B cell (primary cell): ENCODE measurements at regions not wholly inside any gene's neighbourhood (a gene's known extent, or its start where the extent isn't known, plus 50 kb on each side); places are given as distances from the start of the nearest gene placed in this dataset.
A peak's percentile ranks its signal among the peaks of the same experiment; 100 is the strongest.

Experiments
- ATAC-seq: fragments of 200-7000 bp; cut with Tn5 transposase; one replicate; pipeline ENCODE4 v1.10.0; 2021; ENCODE audit warnings: low read depth, mild to moderate bottlenecking, moderate number of reproducible peaks, moderate library complexity
- CTCF ChIA-PET: fragments of 350-600 bp; sonication (Branson Sonifier 250); formaldehyde crosslinking; loops from one replicate; lab custom pipeline; 2021; ENCODE audit warnings: antibody characterized with exemption, inconsistent platforms; lab: Charles Lee
- POLR2A ChIA-PET: fragments of 350-600 bp; sonication (Branson Sonifier 250); formaldehyde crosslinking; loops from one replicate; lab custom pipeline; 2021; ENCODE audit warnings: antibody characterized with exemption; lab: Charles Lee
- DNase-seq: peaks from one replicate; pipeline ENCODE4 v3.0.0; 2013
- H2AFZ ChIP-seq: 2 replicates; pipeline ENCODE4 v1.6.1; 2012; ENCODE audit warnings: mild to moderate bottlenecking, low read depth, low read length; ENCODE audit not compliant: insufficient read depth, poor library complexity, severe bottlenecking
- H3K27ac ChIP-seq, 2 donors: 1 replicate in 1 of 2; 2 replicates in 1 of 2; pipeline ENCODE4 v1.5.1; 2012 to 2013; ENCODE audit warnings: low read length in 2 of 2, mild to moderate bottlenecking in 2 of 2, moderate library complexity in 1 of 2
- H3K27me3 ChIP-seq, 4 experiments: fragments of 200-600 bp in 1 of 4; sonication (generic) in 1 of 4; replicated peaks in 1 of 4; 1 replicate in 2 of 4; 2 replicates in 2 of 4; pipeline versions ENCODE4 v1.6.1 to v1.7.0; 2013 to 2016; ENCODE audit warnings: low read length in 3 of 4, mild to moderate bottlenecking in 2 of 4, mixed read lengths in 1 of 4, moderate library complexity in 1 of 4; ENCODE audit not compliant: insufficient read depth in 4 of 4, control insufficient read depth in 3 of 4; ENCODE audit errors: control extremely low read depth in 1 of 4
- H3K36me3 ChIP-seq, 2 experiments: replicated peaks in 1 of 2; 1 replicate in 1 of 2; 2 replicates in 1 of 2; pipeline versions ENCODE4 v1.6.1 to v1.7.1; 2013; ENCODE audit warnings: low read length in 1 of 2; ENCODE audit not compliant: insufficient read depth in 2 of 2, control insufficient read depth in 1 of 2; ENCODE audit errors: control extremely low read depth in 1 of 2, extremely low read depth in 1 of 2
- H3K4me1 ChIP-seq, 2 donors: fragments of 200-600 bp in 1 of 2; sonication (generic) in 1 of 2; 1 replicate in 1 of 2; 2 replicates in 1 of 2; pipeline versions ENCODE4 v1.5.1 to v1.6.1; 2013 to 2017; ENCODE audit warnings: low read length in 2 of 2; ENCODE audit not compliant: control insufficient read depth in 2 of 2, insufficient read depth in 2 of 2
- H3K4me2 ChIP-seq: replicated peaks from 2 replicates; pipeline ENCODE3; 2012; ENCODE audit warnings: mild to moderate bottlenecking, low read depth, low read length; ENCODE audit not compliant: poor library complexity, severe bottlenecking
- H3K4me3 ChIP-seq, 5 experiments: fragments of 200-600 bp in 1 of 5; sonication (generic) in 1 of 5; 1 replicate in 3 of 5; 2 replicates in 2 of 5; pipeline versions ENCODE4 v1.5.1 to v1.7.0; 2011 to 2016; ENCODE audit warnings: low read length in 4 of 5, mild to moderate bottlenecking in 4 of 5, low read depth in 2 of 5, control low read depth in 1 of 5, moderate library complexity in 1 of 5; ENCODE audit not compliant: insufficient read depth in 1 of 5; ENCODE audit errors: control extremely low read depth in 1 of 5, extremely low read depth in 1 of 5
- H3K79me2 ChIP-seq: fragments of 200-600 bp; sonication (generic); one replicate; pipeline ENCODE4 v1.6.0; 2016; ENCODE audit warnings: low read length; ENCODE audit not compliant: control insufficient read depth, insufficient read depth
- H3K9ac ChIP-seq: fragments of 200-600 bp; sonication (generic); 2 replicates; pipeline ENCODE4 v1.6.1; 2017; ENCODE audit warnings: mild to moderate bottlenecking, low read length, moderate library complexity
- H3K9me3 ChIP-seq, 3 donors: one replicate each; pipeline versions ENCODE4 v1.6.1 to v1.7.1; 2013; ENCODE audit warnings: low read length in 2 of 3; ENCODE audit not compliant: control insufficient read depth in 2 of 3, insufficient read depth in 1 of 3; ENCODE audit errors: control extremely low read depth in 1 of 3
- H4K20me1 ChIP-seq: 2 replicates; pipeline ENCODE4 v1.6.0; 2012; ENCODE audit warnings: mild to moderate bottlenecking, low read length; ENCODE audit not compliant: insufficient read depth, control insufficient read depth, poor library complexity, severe bottlenecking
- H3K27ac Mint-ChIP-seq: one replicate; pipeline ENCODE4 v1.8.0; 2021; ENCODE audit warnings: mixed read lengths
- H3K27me3 Mint-ChIP-seq: one replicate; pipeline ENCODE4 v1.8.0; 2021; ENCODE audit warnings: mixed read lengths
- H3K4me1 Mint-ChIP-seq: one replicate; pipeline ENCODE4 v1.8.0; 2021; ENCODE audit warnings: mixed read lengths
- H3K4me3 Mint-ChIP-seq: one replicate; pipeline ENCODE4 v1.8.0; 2021; ENCODE audit warnings: mixed read lengths
- H3K9me3 Mint-ChIP-seq: one replicate; pipeline ENCODE4 v1.8.0; 2022; ENCODE audit warnings: mixed read lengths; ENCODE audit not compliant: insufficient read depth
- EZH2 ChIP-seq: IDR thresholded peaks from 2 replicates; pipeline ENCODE4 v1.6.1; 2012; ENCODE audit warnings: borderline replicate concordance, low read depth, mild to moderate bottlenecking, moderate library complexity, low read length; ENCODE audit not compliant: insufficient read depth, poor library complexity, severe bottlenecking
- WGBS: methylation state at CpG from one replicate; pipeline ENCODE4 v1.1.5; 2013; ENCODE audit warnings: missing lambda C conversion rate; ENCODE audit not compliant: insufficient coverage; 5-methylcytosine and 5-hydroxymethylcytosine counted together
- intact Hi-C: fragments of 100-400 bp; cut with micrococcal nuclease; formaldehyde crosslinking; loops from one replicate; pipeline ENCODE4 v1.10.0; 2022
- TF ChIP-seq, protein P1 (sequence below): fragments of 200-600 bp; IDR thresholded peaks from one replicate; pipeline ENCODE4 v1.8.0; 2022; ENCODE audit warnings: antibody characterized with exemption, mild to moderate bottlenecking

DNA sequence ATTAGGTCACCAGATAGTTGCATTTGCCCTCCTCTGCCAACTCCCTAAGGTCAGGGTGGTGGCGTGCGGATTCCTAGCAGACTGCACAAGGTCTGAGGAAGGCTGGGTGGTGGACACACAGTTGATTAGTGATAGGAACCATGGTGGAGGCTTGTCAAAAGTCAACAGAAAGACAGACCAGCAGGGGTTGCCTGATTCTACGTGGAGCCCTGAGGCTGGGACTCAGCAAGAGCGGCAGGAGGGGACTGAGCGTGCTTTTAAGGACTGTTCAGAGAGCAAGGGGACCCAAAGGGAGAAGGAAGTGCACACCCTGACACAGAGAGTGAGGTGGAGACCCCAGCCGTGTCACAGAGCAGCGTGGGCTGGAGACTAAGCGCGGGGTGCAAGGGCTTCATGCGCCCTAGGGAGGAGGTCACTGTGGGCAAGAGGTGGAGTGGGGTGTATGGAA is 513.2 kb downstream of the RNF144A start:
- Mint-ChIP-seq H3K4me1 (peaks cover 7% of the 10 kb centered on the region), H3K27ac (no peak overlapping the region), H3K27me3 (peaks cover 52% of the 10 kb centered on the region), H3K9me3 (no peaks in the 10 kb centered on the region), H3K4me3 (peak overlapping the region; percentile 40)
- CTCF ChIA-PET, result no interaction called here
- Histone ChIP-seq H3K36me3 (no peaks in the 10 kb centered on the region), H2AFZ (no peak overlapping the region), H3K27me3 (peaks cover 0 to 33% (median 11%) of the 10 kb centered on the region in 4 experiments), H3K4me3 (no peak overlapping the region), H3K27ac (no peak overlapping the region), H4K20me1 (no peaks in the 10 kb centered on the region), H3K9me3 (peaks cover 0 to 4% (median 0%) of the 10 kb centered on the region in 3 donors), H3K9ac (no peak overlapping the region), H3K4me1 (peaks cover 11 to 14% of the 10 kb centered on the region in 2 donors), H3K79me2 (no peaks in the 10 kb centered on the region), H3K4me2 (peak overlapping the region; percentile 55)
- POLR2A ChIA-PET, result no interaction called here
- DNase-seq (no peak), ATAC-seq (no peak)
- intact Hi-C loops, result no loop called here
- TF ChIP-seq, protein P1, sequence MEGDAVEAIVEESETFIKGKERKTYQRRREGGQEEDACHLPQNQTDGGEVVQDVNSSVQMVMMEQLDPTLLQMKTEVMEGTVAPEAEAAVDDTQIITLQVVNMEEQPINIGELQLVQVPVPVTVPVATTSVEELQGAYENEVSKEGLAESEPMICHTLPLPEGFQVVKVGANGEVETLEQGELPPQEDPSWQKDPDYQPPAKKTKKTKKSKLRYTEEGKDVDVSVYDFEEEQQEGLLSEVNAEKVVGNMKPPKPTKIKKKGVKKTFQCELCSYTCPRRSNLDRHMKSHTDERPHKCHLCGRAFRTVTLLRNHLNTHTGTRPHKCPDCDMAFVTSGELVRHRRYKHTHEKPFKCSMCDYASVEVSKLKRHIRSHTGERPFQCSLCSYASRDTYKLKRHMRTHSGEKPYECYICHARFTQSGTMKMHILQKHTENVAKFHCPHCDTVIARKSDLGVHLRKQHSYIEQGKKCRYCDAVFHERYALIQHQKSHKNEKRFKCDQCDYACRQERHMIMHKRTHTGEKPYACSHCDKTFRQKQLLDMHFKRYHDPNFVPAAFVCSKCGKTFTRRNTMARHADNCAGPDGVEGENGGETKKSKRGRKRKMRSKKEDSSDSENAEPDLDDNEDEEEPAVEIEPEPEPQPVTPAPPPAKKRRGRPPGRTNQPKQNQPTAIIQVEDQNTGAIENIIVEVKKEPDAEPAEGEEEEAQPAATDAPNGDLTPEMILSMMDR, result no peak
- no peak for TF ChIP-seq EZH2
- WGBS, result 82% methylated on average over 10 of the region's 10 CpGs

DNA sequence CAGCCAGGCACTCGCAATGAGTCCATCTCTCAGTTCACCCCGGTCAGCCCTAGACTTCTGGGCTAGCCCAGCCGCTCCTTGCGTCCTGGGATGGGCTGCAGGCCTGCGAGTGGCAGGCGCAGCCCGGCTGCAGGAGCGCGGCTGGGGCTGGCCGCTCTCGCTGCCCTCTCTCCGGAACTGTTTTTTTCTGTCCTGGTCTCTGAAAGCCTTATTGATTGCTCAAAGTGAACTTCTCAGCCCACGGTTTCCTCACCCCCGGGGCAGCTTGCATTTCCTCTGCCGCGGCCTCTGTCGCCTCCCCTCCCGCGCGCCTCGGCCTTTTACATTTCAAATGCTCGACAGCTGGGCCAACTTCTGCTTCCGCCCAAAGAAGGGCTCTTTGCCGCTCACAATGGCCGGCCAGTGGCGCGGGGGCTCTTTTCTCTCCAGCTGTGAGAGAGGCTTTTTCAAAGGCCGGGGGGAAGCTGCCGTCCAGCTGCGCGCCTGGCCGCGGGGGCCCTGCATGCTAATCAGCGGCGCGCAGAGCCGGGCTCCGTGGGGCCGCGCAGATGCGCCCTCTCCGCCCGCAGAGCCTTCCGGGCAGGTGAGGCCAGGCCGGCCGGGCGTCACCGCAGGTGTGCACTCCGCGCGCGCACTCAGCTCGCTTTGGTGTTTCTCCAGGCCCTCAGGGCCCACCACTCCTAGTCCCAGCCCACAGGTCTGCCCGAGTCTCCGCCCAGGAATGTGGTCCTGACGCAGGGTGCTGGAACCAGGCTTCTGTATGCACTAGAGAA is 513.8 kb downstream of the RNF144A start:
- H3K27ac ChIP-seq, result no peak overlapping the region
- TF ChIP-seq, protein P1, result no peak
- no peak for TF ChIP-seq EZH2
- H3K9me3 ChIP-seq, result peaks cover 0 to 4% (median 0%) of the 10 kb centered on the region in 3 donors
- DNase-seq (peak; percentile 13), ATAC-seq (no peak)
- H3K4me3 ChIP-seq, result no peak overlapping the region
- peaks cover 53% of the 10 kb centered on the region for H3K27me3 Mint-ChIP-seq
- peaks cover 7% of the 10 kb centered on the region for H3K4me1 Mint-ChIP-seq
- no peaks in the 10 kb centered on the region for H3K36me3 ChIP-seq
- ChIA-PET POLR2A (no interaction called here), CTCF (no interaction called here)
- peaks cover 11 to 14% of the 10 kb centered on the region in 2 donors for H3K4me1 ChIP-seq
- H3K9me3 Mint-ChIP-seq, result no peaks in the 10 kb centered on the region
- no peak overlapping the region for H3K27ac Mint-ChIP-seq
- H3K4me2 ChIP-seq, result peak overlapping the region; percentile 55
- H2AFZ ChIP-seq, result peak overlapping the region; percentile 64
- no peaks in the 10 kb centered on the region for H3K79me2 ChIP-seq
- H3K27me3 ChIP-seq, result peaks cover 0 to 33% (median 11%) of the 10 kb centered on the region in 4 experiments
- no peak overlapping the region for H3K9ac ChIP-seq
- intact Hi-C loops, result no loop called here
- no peaks in the 10 kb centered on the region for H4K20me1 ChIP-seq
- 6% methylated on average over 56 of the region's 56 CpGs for WGBS
- H3K4me3 Mint-ChIP-seq, result peak overlapping the region; percentile 37
